GM23338 (cell line): ENCODE measurements at regions not wholly inside any gene's neighbourhood (a gene's known extent, or its start where the extent isn't known, plus 50 kb on each side); places are given as distances from the start of the nearest gene placed in this dataset.

Experiments
- ETS1 ChIP-seq: IDR thresholded peaks from 2 replicates; pipeline ENCODE4 v1.6.1; 2016; ENCODE audit warnings: antibody characterized with exemption
- EZH2 ChIP-seq: fragments of 200-600 bp; sonication (generic); IDR thresholded peaks from one replicate; pipeline ENCODE4 v1.8.0; 2017; ENCODE audit warnings: antibody characterized with exemption, mild to moderate bottlenecking, low read depth; ENCODE audit not compliant: unreplicated experiment
- JUNB ChIP-seq: IDR thresholded peaks from one replicate; pipeline ENCODE4 v1.6.1; 2016; ENCODE audit warnings: antibody characterized with exemption; ENCODE audit not compliant: unreplicated experiment
- POLR2AphosphoS5 ChIP-seq: IDR thresholded peaks from 2 replicates; pipeline ENCODE4 v1.6.1; 2016; ENCODE audit warnings: antibody characterized with exemption, low read depth
- REST ChIP-seq: IDR thresholded peaks from one replicate; pipeline ENCODE4 v1.6.1; 2018; ENCODE audit warnings: antibody characterized with exemption; ENCODE audit not compliant: unreplicated experiment
- ZNF462 ChIP-seq: fragments of 250-450 bp; sonication (Bioruptor Pico); IDR thresholded peaks from 2 replicates; pipeline ENCODE4 v1.5.0; 2020; ENCODE audit warnings: mild to moderate bottlenecking, moderate library complexity
- TF ChIP-seq, protein P1 (sequence below), 2 experiments: fragments of 200-600 bp in 1 of 2; sonication (generic) in 1 of 2; conservative IDR thresholded peaks; 2 replicates each; pipeline versions ENCODE4 v1.5.1 to v1.6.1; 2016 to 2017; ENCODE audit warnings: antibody characterized with exemption in 2 of 2, low read depth in 2 of 2, mild to moderate bottlenecking in 2 of 2, moderate library complexity in 1 of 2

DNA sequence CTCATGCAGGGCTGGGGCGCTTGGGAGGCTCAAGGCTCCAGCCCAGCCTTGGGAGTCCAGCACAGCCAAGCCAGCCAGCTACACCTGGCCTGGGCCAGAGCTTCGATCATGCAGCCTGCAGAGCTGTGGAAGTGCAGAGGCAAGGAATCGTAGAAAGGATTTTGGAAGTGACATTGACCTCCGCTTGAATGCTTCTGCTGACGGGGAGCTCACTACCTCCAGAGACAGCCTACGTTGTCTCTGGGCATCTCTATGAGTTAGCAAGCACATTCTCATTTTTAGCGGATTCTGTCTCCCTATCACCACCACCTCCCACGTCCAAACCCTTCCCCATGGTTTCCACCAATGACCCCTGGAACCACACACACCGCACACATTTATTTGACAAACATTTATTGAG is 88.5 kb downstream of the MICALL2 start:
- TF ChIP-seq JUNB (no peak), POLR2AphosphoS5 (no peak), EZH2 (no peak), ETS1 (no peak), ZNF462 (no peak), REST (no peak)
- TF ChIP-seq, protein P1, sequence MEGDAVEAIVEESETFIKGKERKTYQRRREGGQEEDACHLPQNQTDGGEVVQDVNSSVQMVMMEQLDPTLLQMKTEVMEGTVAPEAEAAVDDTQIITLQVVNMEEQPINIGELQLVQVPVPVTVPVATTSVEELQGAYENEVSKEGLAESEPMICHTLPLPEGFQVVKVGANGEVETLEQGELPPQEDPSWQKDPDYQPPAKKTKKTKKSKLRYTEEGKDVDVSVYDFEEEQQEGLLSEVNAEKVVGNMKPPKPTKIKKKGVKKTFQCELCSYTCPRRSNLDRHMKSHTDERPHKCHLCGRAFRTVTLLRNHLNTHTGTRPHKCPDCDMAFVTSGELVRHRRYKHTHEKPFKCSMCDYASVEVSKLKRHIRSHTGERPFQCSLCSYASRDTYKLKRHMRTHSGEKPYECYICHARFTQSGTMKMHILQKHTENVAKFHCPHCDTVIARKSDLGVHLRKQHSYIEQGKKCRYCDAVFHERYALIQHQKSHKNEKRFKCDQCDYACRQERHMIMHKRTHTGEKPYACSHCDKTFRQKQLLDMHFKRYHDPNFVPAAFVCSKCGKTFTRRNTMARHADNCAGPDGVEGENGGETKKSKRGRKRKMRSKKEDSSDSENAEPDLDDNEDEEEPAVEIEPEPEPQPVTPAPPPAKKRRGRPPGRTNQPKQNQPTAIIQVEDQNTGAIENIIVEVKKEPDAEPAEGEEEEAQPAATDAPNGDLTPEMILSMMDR (conservative IDR thresholded peaks at IDR 0.05; ENCODE audit: low read depth in 2 of 2), result no peak
